K562 (cell line): ENCODE measurements at regions not wholly inside any gene's neighbourhood (a gene's known extent, or its start where the extent isn't known, plus 50 kb on each side); places are given as distances from the start of the nearest gene placed in this dataset.

Experiments used
- ATAC-seq: fragments of 200-7000 bp; cut with Tn5 transposase; 3 replicates; pipeline ENCODE4 v1.9.1; 2020; ENCODE audit warnings: moderate library complexity
- BruUV-seq: library from RNA; stranded (reverse); fragments of 400-500 nt; replicated peaks from 2 replicates; lab custom pipeline; 2021; lab: Mats Ljungman, UMichigan
- CTCF ChIA-PET: fragments of 300-600 bp; formaldehyde crosslinking; extraction: SDS; loops from one replicate; lab custom pipeline; 2021; ENCODE audit warnings: low intra/inter-chr PET ratio; lab: Yijun Ruan, JAX
- POLR2A ChIA-PET: fragments of 300-600, 350-650 bp; sonication (Branson Sonifier 250); formaldehyde crosslinking; extraction: SDS; loops from one replicate; lab custom pipeline; 2021; ENCODE audit warnings: antibody characterized with exemption, inconsistent platforms; lab: Yijun Ruan, JAX
- DNase-seq, 4 experiments: peaks; one replicate each; pipeline versions ENCODE4 v3.0.0 to v3.0.0-alpha.2; 2011 to 2018; ENCODE audit warnings: low spot score in 3 of 4, mixed read lengths in 3 of 4; ENCODE audit errors: extremely low read depth in 1 of 4
- FAIRE-seq: peaks from 2 replicates; lab custom pipeline; 2011; peaks lifted over from hg19 to GRCh38; lab: Jason Lieb, UNC
- H2AFZ ChIP-seq: 2 replicates; pipeline ENCODE4 v1.6.0; 2011; ENCODE audit warnings: low read depth, low read length, control low read depth, inconsistent platforms
- H3K27ac ChIP-seq: fragments of 200-600 bp; 3 replicates; pipeline ENCODE4 v1.8.0; 2011; ENCODE audit warnings: low read depth, mild to moderate bottlenecking, control low read depth, inconsistent platforms, low read length, moderate library complexity, mixed read lengths; ENCODE audit errors: extremely low read depth
- H3K27me3 ChIP-seq, 2 experiments: fragments of 300-600 bp in 1 of 2; 2 replicates in 1 of 2; 3 replicates in 1 of 2; pipeline versions ENCODE4 v1.6.0 to v1.8.0; 2011; ENCODE audit warnings: inconsistent platforms in 2 of 2, low read length in 2 of 2, mild to moderate bottlenecking in 1 of 2, mixed read lengths in 1 of 2, moderate library complexity in 1 of 2; ENCODE audit not compliant: control insufficient read depth in 2 of 2, insufficient read depth in 2 of 2
- H3K36me3 ChIP-seq: fragments of 300-600 bp; 3 replicates; pipeline ENCODE4 v1.8.0; 2011; ENCODE audit warnings: mild to moderate bottlenecking, low read length, inconsistent platforms; ENCODE audit not compliant: control insufficient read depth, insufficient read depth
- H3K4me1 ChIP-seq, 2 experiments: fragments of 200-600 bp in 1 of 2; replicated peaks in 1 of 2; 2 replicates in 1 of 2; 3 replicates in 1 of 2; pipeline versions ENCODE4 v1.5.1 to v1.8.0; 2011; ENCODE audit warnings: inconsistent platforms in 2 of 2, low read length in 2 of 2, mild to moderate bottlenecking in 1 of 2, mixed read lengths in 1 of 2, moderate library complexity in 1 of 2; ENCODE audit not compliant: control insufficient read depth in 2 of 2, insufficient read depth in 2 of 2
- H3K4me2 ChIP-seq: 2 replicates; pipeline ENCODE4 v1.6.1; 2011; ENCODE audit warnings: low read length, control low read depth, inconsistent platforms, mixed read lengths; ENCODE audit not compliant: insufficient read depth
- H3K4me3 ChIP-seq: fragments of 200-600 bp; sonication (generic), shearing (Covaris generic); 2 replicates; pipeline ENCODE4 v1.5.1; 2016; ENCODE audit warnings: control low read depth, inconsistent platforms
- H3K79me2 ChIP-seq: fragments of 200-600 bp; 3 replicates; pipeline ENCODE4 v1.8.0; 2011; ENCODE audit warnings: low read length, inconsistent platforms; ENCODE audit not compliant: control insufficient read depth, insufficient read depth
- H3K9ac ChIP-seq, 2 experiments: 2 replicates each; pipeline versions ENCODE4 v1.6.0 to v1.6.1; 2011; ENCODE audit warnings: low read depth in 2 of 2, low read length in 2 of 2, control low read depth in 1 of 2, inconsistent platforms in 1 of 2, mild to moderate bottlenecking in 1 of 2, mixed read lengths in 1 of 2; ENCODE audit not compliant: insufficient read depth in 1 of 2
- H3K9me1 ChIP-seq: one replicate; pipeline ENCODE4 v1.6.0; 2011; ENCODE audit warnings: inconsistent platforms, mild to moderate bottlenecking, low read length, moderate library complexity; ENCODE audit not compliant: control insufficient read depth, insufficient read depth
- H3K9me3 ChIP-seq: replicated peaks from 2 replicates; pipeline ENCODE4 v1.5.1; 2011; ENCODE audit warnings: low read depth, low read length, inconsistent platforms; ENCODE audit not compliant: control insufficient read depth, insufficient read depth
- H4K20me1 ChIP-seq: replicated peaks from 2 replicates; pipeline ENCODE4 v1.6.1; 2011; ENCODE audit warnings: low read length, inconsistent platforms, mixed read lengths; ENCODE audit not compliant: control insufficient read depth, insufficient read depth
- CEBPG ChIP-seq, 3 experiments: fragments of 200-800 bp in 1 of 3; sonication (Bioruptor generic) in 1 of 3; sonication (generic) in 1 of 3; formaldehyde crosslinking in 1 of 3; IDR thresholded peaks in 2 of 3; conservative IDR thresholded peaks in 1 of 3; 2 replicates each; pipeline versions ENCODE4 v1.6.1 to v1.8.0; 2016 to 2022; ENCODE audit warnings: missing compliant biosample characterization in 2 of 3, missing genetic modification characterization in 2 of 3, mild to moderate bottlenecking in 1 of 3, missing genetic modification reagents in 1 of 3
- ESRRA ChIP-seq: fragments of 450-650 bp; IDR thresholded peaks from 2 replicates; pipeline ENCODE4 v1.6.1; 2014; ENCODE audit warnings: low read depth, mild to moderate bottlenecking, moderate library complexity, borderline replicate concordance
- IFI16 ChIP-seq: fragments of 250-450 bp; sonication (Bioruptor Pico); IDR thresholded peaks from 2 replicates; pipeline ENCODE4 v2.1.2; 2022; ENCODE audit warnings: mild to moderate bottlenecking, inconsistent platforms
- NRF1 ChIP-seq, 2 experiments: fragments of 450-650 bp; IDR thresholded peaks in 1 of 2; conservative IDR thresholded peaks in 1 of 2; 2 replicates each; pipeline ENCODE4 v1.6.1; 2014; ENCODE audit warnings: mild to moderate bottlenecking in 2 of 2
- TAF9B ChIP-seq: fragments of 450-650 bp; IDR thresholded peaks from 2 replicates; pipeline ENCODE4 v1.6.1; 2018; ENCODE audit warnings: mild to moderate bottlenecking; ENCODE audit not compliant: partially characterized antibody
- ZKSCAN8 ChIP-seq: fragments of 200-800 bp; sonication (Bioruptor generic); IDR thresholded peaks from 2 replicates; pipeline ENCODE4 v1.6.1; 2016; ENCODE audit warnings: missing genetic modification characterization, missing compliant biosample characterization
- WGBS: fragments of 100-300 bp; shearing (Covaris generic); methylation state at CpG from one replicate; pipeline ENCODE4 v1.1.6; 2016; ENCODE audit warnings: low coverage, mixed read lengths; ENCODE audit not compliant: insufficient coverage; ENCODE audit errors: missing lambda C conversion rate; 5-methylcytosine and 5-hydroxymethylcytosine counted together
- in situ Hi-C: fragments of 300-500 bp; cut with MboI; formaldehyde crosslinking; loops from 4 replicates; pipeline ENCODE4 v1.15.0; 2018; ENCODE audit warnings: inconsistent platforms, mixed read lengths
- intact Hi-C: fragments of 100-400 bp; cut with micrococcal nuclease; formaldehyde crosslinking; loops from 2 replicates; pipeline ENCODE4 v1.14.2; 2022
- TF ChIP-seq, protein P1 (sequence below): fragments of 150-350 bp; IDR thresholded peaks from 2 replicates; pipeline ENCODE4 v1.6.1; 2014; ENCODE audit warnings: low read depth, mild to moderate bottlenecking, low read length, borderline replicate concordance

DNA sequence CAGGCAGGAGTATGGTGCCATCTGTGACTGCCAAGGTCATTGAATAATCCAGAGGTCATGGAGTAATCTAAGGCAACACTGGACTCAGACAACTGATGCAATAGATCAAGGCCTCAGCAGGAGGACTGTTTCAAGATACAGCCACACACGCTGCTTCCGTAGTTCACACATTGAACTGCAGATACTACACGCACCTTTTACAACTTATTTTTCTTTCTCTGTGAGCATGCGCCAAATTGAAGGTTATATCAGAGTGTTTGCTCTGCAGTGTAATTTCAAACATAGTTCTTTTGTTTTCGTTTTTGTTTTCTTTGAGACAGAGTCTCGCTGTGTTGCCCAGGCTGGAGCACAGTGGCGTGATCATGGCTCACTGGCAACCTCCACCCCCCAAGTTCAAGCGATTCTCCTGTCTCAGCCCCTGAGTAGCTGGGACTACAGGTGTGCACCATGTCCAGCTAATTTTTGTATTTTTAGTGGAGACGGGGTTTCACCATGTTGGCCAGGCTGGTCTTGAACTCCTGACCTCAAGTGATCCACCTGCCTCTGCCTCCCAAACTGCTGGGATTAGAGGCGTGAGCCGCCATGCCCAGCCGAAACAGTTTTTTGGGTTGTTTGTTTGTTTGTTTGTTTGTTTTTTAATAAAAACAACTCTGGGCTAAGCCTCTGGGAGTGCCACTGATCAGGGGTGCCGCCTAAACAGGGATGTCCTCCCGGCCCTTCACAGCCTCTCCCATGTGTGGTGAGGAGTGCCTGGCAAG is 96.6 kb upstream of the NAA20 start:
- in situ Hi-C loops = no loop called here
- Histone ChIP-seq H3K9ac (no peak overlapping the region), H3K27me3 (peaks cover 0 to 13% of the 10 kb centered on the region in 2 experiments; a peak in 2 of 5 replicates), H3K4me1 (no peaks in the 10 kb centered on the region), H3K79me2 (no peaks in the 10 kb centered on the region), H3K36me3 (no peaks in the 10 kb centered on the region)
- no peak for DNase-seq
- intact Hi-C loops = no loop called here
- CTCF ChIA-PET = no interaction called here
- TF ChIP-seq IFI16 (CRISPR knock-in tag) (no peak), ESRRA (peak; percentile 63; the same call in 1 of the 2 replicates), ZKSCAN8 (CRISPR knock-in tag) (no peak), CEBPG (CRISPR knock-in tag; IDR thresholded peaks at IDR 0.05) (no peak), CEBPG (tag; conservative IDR thresholded peaks at IDR 0.05 in 1 of 2, IDR thresholded peaks at IDR 0.05 in 1 of 2) (peak in 1 of 2 experiments; percentile 40; a peak in 1 of 4 replicates), TAF9B (no peak), NRF1 (conservative IDR thresholded peaks at IDR 0.05 in 1 of 2, IDR thresholded peaks at IDR 0.05 in 1 of 2) (peak; percentile 40 to 43; a peak in 1 of 4 replicates)
- TF ChIP-seq, protein P1, sequence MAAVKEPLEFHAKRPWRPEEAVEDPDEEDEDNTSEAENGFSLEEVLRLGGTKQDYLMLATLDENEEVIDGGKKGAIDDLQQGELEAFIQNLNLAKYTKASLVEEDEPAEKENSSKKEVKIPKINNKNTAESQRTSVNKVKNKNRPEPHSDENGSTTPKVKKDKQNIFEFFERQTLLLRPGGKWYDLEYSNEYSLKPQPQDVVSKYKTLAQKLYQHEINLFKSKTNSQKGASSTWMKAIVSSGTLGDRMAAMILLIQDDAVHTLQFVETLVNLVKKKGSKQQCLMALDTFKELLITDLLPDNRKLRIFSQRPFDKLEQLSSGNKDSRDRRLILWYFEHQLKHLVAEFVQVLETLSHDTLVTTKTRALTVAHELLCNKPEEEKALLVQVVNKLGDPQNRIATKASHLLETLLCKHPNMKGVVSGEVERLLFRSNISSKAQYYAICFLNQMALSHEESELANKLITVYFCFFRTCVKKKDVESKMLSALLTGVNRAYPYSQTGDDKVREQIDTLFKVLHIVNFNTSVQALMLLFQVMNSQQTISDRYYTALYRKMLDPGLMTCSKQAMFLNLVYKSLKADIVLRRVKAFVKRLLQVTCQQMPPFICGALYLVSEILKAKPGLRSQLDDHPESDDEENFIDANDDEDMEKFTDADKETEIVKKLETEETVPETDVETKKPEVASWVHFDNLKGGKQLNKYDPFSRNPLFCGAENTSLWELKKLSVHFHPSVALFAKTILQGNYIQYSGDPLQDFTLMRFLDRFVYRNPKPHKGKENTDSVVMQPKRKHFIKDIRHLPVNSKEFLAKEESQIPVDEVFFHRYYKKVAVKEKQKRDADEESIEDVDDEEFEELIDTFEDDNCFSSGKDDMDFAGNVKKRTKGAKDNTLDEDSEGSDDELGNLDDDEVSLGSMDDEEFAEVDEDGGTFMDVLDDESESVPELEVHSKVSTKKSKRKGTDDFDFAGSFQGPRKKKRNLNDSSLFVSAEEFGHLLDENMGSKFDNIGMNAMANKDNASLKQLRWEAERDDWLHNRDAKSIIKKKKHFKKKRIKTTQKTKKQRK = no peak
- TF ChIP-seq, all 486 proteins: peak for 3
- Histone ChIP-seq H3K4me3 (no peak overlapping the region), H3K9me1 (no peaks in the 10 kb centered on the region), H4K20me1 (no peaks in the 10 kb centered on the region), H2AFZ (no peak overlapping the region), H3K9me3 (no peaks in the 10 kb centered on the region), H3K4me2 (no peak overlapping the region), H3K27ac (no peak overlapping the region)
- FAIRE-seq (no peak), ATAC-seq (peak; percentile 40; the same call in 1 of the 3 replicates)
- no TSS peak for BruUV-seq
- 6% methylated on average over 10 of the region's 14 CpGs for WGBS
- POLR2A ChIA-PET = no interaction called here
